Panc1 (cell line): ENCODE measurements at regions not wholly inside any gene's neighbourhood (a gene's known extent, or its start where the extent isn't known, plus 50 kb on each side); places are given as distances from the start of the nearest gene placed in this dataset.

ENCODE experiments used
- ATAC-seq: fragments of 200-7000 bp; cut with Tn5 transposase; 2 replicates; pipeline ENCODE4 v1.9.1; 2020; ENCODE audit warnings: mild to moderate bottlenecking, moderate library complexity
- BruUV-seq: library from RNA; stranded (reverse); fragments of 400-500 nt; replicated peaks from 2 replicates; lab custom pipeline; 2021; lab: Mats Ljungman, UMichigan
- CTCF ChIA-PET: fragments of 300-600 bp; sonication (Branson Sonifier 250); formaldehyde crosslinking; loops from one replicate; lab custom pipeline; 2022; ENCODE audit warnings: antibody characterized with exemption; lab: Charles Lee
- POLR2A ChIA-PET: fragments of 300-600 bp; sonication (Branson Sonifier 250); formaldehyde crosslinking; loops from one replicate; lab custom pipeline; 2022; ENCODE audit warnings: antibody characterized with exemption; lab: Charles Lee
- DNase-seq: peaks from one replicate; pipeline ENCODE4 v3.0.0-alpha.2; 2010; ENCODE audit warnings: low read depth, low spot score
- H3K27ac ChIP-seq: 2 replicates; pipeline ENCODE4 v1.5.1; 2011; ENCODE audit warnings: mild to moderate bottlenecking, low read length, inconsistent platforms
- H3K27me3 ChIP-seq: fragments of 200-500 bp; sonication (Bioruptor generic); 2 replicates; pipeline ENCODE4 v1.6.0; 2014; ENCODE audit warnings: low read length, inconsistent platforms; ENCODE audit not compliant: control insufficient read depth, insufficient read depth
- H3K36me3 ChIP-seq: fragments of 200-500 bp; sonication (Bioruptor generic); 2 replicates; pipeline ENCODE4 v1.5.1; 2014; ENCODE audit warnings: inconsistent platforms, mild to moderate bottlenecking, low read length, moderate library complexity; ENCODE audit not compliant: control insufficient read depth, insufficient read depth
- H3K4me1 ChIP-seq: 2 replicates; pipeline ENCODE4 v1.5.1; 2011; ENCODE audit warnings: inconsistent platforms, mild to moderate bottlenecking, low read length, moderate library complexity; ENCODE audit not compliant: control insufficient read depth, insufficient read depth
- H3K4me3 ChIP-seq, 2 experiments: 2 replicates each; pipeline ENCODE4 v1.5.1; 2011 to 2012; ENCODE audit warnings: low read depth in 2 of 2, low read length in 2 of 2, mild to moderate bottlenecking in 2 of 2, inconsistent platforms in 1 of 2, moderate library complexity in 1 of 2
- H3K9me3 ChIP-seq: fragments of 200-500 bp; sonication (Bioruptor generic); 2 replicates; pipeline ENCODE4 v1.5.1; 2014; ENCODE audit warnings: low read depth, mild to moderate bottlenecking, inconsistent platforms, low read length, moderate library complexity; ENCODE audit not compliant: control insufficient read depth, insufficient read depth
- CTCF ChIP-seq: fragments of 450-650 bp; IDR thresholded peaks from 2 replicates; pipeline ENCODE4 v1.5.1; 2017; ENCODE audit warnings: mild to moderate bottlenecking
- POLR2AphosphoS5 ChIP-seq: IDR thresholded peaks from 2 replicates; pipeline ENCODE4 v1.6.1; 2012; ENCODE audit warnings: mild to moderate bottlenecking, low read depth, low read length, moderate library complexity
- REST ChIP-seq, 2 experiments: IDR thresholded peaks; 2 replicates each; pipeline ENCODE4 v1.6.1; 2011 to 2012; ENCODE audit warnings: low read depth in 2 of 2, control low read depth in 1 of 2, low read length in 1 of 2, mild to moderate bottlenecking in 1 of 2, moderate library complexity in 1 of 2; ENCODE audit not compliant: insufficient read depth in 1 of 2
- SIN3A ChIP-seq: IDR thresholded peaks from 2 replicates; pipeline ENCODE4 v1.6.1; 2012; ENCODE audit warnings: low read depth, mild to moderate bottlenecking, low read length, moderate library complexity, borderline replicate concordance; ENCODE audit not compliant: insufficient read depth
- TCF7L2 ChIP-seq: IDR thresholded peaks from 2 replicates; pipeline ENCODE4 v1.6.1; 2011; ENCODE audit warnings: mild to moderate bottlenecking, low read depth, low read length, inconsistent platforms
- in situ Hi-C: cut with HindIII; loops from 2 replicates; pipeline ENCODE4 v1.10.0; 2016; ENCODE audit warnings: low sequenced_read_pairs, low pct_unique_long_range_greater_than_20kb
- intact Hi-C: fragments of 100-400 bp; cut with micrococcal nuclease; formaldehyde crosslinking; loops from one replicate; pipeline ENCODE4 v1.10.0; 2022; ENCODE audit not compliant: unreplicated experiment

- intact Hi-C loops (no loop called here), in situ Hi-C loops (no loop called here)
- H3K36me3 ChIP-seq, result no peaks in the 10 kb centered on the region
- H3K4me3 ChIP-seq, result no peak overlapping the region
- no peaks in the 10 kb centered on the region for H3K4me1 ChIP-seq
- BruUV-seq, result no TSS peak
- H3K27ac ChIP-seq, result no peak overlapping the region
- no peak for DNase-seq
- H3K9me3 ChIP-seq, result no peaks in the 10 kb centered on the region
- ChIA-PET POLR2A (no interaction called here), CTCF (no interaction called here)
- H3K27me3 ChIP-seq, result no peaks in the 10 kb centered on the region
- TF ChIP-seq TCF7L2 (no peak), REST (IDR thresholded peaks at IDR 0.05; ENCODE audit: insufficient read depth in 1 of 2, low read depth in 2 of 2, low read length in 1 of 2) (no peak), POLR2AphosphoS5 (no peak), SIN3A (no peak), CTCF (no peak)
- no peak for ATAC-seq
Measured at GRCh38 chr12:87779016-87779415, 250.2 kb downstream of the C12orf50 start.

GRCh38 chr12:87778065-87778464, 251.1 kb downstream of the C12orf50 start:
- DNase-seq (no peak), ATAC-seq (no peak)
- CTCF ChIA-PET, result no interaction called here
- POLR2A ChIA-PET, result no interaction called here
- Histone ChIP-seq H3K27ac (no peak overlapping the region), H3K36me3 (no peaks in the 10 kb centered on the region), H3K4me1 (no peaks in the 10 kb centered on the region), H3K27me3 (no peaks in the 10 kb centered on the region), H3K4me3 (no peak overlapping the region), H3K9me3 (no peaks in the 10 kb centered on the region)
- TF ChIP-seq CTCF (no peak), REST (IDR thresholded peaks at IDR 0.05; ENCODE audit: insufficient read depth in 1 of 2, low read depth in 2 of 2, low read length in 1 of 2) (no peak), POLR2AphosphoS5 (no peak), TCF7L2 (no peak), SIN3A (no peak)
- in situ Hi-C loops, result no loop called here
- no TSS peak for BruUV-seq
- intact Hi-C loops, result no loop called here
